Hindlimb muscle (tissue), 1 donor: ENCODE measurements at regions not wholly inside any gene's neighbourhood (a gene's known extent, or its start where the extent isn't known, plus 50 kb on each side); places are given as distances from the start of the nearest gene placed in this dataset.
"Not testable (repeated sequence)": the region's sequence is repeated elsewhere in the genome, so short reads cannot be mapped to it uniquely, and the experiment has no call there.

Source experiments
- DNase-seq: peaks from one replicate; pipeline ENCODE4 v3.0.0-alpha.2; 2013

DNA sequence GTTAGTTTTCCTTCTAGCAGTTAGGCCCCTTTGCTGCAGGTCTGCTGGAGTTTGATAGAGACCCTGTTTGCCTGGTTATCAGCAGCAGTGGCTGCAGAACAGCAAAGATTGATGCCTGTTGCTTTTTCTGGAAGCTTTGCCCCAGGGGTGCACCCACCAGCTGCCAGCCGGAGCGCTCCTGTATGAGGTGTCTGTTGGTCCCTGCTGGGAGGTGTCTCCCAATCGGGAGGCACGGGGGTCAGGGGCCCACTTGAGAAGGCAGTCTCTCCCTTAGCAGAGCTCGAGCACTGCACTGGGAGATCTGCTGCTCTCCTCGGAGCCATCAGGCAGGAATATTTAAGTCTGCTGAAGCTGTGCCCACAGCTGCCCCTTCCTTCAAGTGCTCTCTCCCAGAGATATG, 825.3 kb upstream of the GRM7 start:
- no peak for DNase-seq

DNA sequence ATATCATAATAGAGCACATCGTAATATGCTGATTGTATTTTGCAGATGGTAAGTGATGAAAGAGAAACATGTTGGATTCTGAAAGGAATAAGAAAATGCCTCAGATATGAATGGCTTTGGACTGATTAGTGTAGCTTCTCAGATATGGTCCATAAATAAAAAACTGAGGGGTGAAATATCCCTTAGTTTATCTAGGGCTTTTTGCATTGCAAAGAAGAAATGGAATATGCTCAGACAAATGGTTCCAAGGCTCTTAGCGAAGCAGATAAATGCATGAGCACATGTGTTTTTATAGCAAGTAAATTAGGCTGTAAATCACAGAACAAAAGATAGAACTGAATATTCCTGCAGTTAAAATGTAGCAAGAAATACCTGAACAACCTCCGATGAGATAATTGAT, 820.9 kb upstream of the GRM7 start:
- DNase-seq, result no peak

DNA sequence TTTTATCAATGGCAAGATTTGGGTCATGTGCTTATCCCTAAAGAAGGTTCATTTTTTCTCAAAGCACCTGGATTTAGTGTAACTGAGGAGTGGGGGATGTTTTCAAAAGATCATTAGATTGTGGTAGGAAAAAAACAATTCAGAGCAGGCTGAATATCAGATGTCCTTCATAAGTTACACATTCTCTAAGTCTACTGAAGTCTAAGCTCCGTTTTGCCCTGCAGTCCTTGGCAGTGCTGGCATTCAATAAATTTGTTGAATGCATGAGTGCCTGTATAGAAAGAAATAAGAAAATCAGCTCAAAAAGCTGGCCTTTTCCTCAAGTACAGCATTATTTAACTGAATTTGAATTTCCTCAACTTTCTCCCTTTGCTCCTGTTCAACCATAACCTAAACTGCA, 819.0 kb upstream of the GRM7 start:
- DNase-seq, result no peak

DNA sequence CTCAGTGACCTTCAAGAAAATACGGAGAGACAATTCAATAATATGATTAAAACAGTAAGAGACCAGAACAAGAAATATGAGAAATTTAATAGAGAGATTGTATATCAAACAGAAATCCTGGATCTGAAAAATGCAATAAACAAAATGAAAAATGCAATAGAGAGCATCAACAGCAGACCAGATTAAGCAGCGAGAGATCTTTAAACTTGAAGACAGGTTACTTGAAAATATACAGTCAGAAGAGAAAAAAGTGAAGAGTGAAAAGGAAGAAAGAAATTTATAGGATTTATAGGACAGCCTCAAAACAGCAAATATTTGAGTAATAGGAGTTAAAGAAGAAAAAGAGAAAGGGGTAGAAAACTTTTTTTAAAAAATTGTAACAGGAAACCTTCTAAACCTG, 813.9 kb upstream of the GRM7 start:
- no peak for DNase-seq

DNA sequence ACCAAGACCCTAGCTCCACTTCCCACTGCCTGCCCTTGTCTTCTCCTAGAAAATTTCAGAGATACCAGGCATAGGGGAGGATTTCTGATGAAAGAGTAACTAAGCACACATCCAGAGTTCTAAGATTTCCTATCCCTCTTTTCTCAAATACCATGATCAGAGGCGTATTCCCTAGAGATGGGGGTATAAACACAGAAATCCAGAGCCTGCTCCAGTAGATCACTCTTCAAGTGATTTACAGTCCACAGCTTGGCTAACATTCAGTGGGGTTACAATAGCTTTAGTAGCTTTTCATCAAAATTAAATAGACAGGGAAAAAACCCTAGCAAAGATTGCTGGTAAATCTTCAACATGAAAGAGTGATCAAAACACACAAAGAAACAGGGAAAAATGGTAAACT, 800.7 kb upstream of the GRM7 start:
- no peak for DNase-seq

- DNase-seq, result no peak
These were observed 798.4 kb upstream of the GRM7 start for GRCh38 chr3:6062261-6063187.

DNA sequence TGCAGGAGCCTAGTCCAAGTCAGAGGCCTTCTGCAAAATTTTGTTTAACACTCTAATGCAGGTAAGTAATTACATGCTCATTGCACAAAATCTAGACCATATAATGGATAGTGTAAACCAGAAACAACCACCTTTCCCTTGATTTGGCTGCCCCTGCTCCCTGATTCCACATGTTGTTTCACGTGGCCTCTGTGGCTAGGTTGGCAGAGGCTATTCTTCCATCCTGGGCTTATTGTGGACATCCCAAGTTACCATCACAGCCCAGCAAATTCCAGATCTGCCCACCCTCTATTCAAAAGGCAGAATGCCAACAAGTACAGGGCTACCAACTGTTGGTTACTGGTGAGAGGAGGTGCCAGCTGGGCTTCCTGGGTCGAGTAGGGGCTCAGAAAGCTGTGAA, 794.5 kb upstream of the GRM7 start:
- DNase-seq, result no peak

GRCh38 chr3:6066868-6067578, 793.9 kb upstream of the GRM7 start:
- not testable (repeated sequence) for DNase-seq

- no peak for DNase-seq
These were observed 786.0 kb upstream of the GRM7 start for GRCh38 chr3:6074952-6075351.

DNA sequence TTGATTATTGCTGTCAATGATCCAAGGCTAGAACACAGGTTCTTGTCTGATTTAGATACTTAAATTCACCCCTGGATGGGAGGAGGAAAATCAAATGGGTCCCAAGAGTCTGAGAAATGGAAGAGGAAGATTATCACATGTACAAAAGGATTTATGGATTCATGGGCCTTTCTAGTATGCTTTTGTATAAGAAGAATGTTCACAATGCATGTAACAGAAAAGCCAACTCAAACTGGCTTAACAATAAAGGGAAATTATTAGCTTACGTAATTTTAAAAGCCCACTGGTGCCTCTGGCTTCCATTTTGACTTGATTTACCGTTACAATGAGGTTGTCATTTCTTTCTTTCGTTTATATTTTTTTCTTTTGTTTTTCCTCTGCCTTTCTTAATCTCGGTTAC, 782.5 kb upstream of the GRM7 start:
- no peak for DNase-seq

DNA sequence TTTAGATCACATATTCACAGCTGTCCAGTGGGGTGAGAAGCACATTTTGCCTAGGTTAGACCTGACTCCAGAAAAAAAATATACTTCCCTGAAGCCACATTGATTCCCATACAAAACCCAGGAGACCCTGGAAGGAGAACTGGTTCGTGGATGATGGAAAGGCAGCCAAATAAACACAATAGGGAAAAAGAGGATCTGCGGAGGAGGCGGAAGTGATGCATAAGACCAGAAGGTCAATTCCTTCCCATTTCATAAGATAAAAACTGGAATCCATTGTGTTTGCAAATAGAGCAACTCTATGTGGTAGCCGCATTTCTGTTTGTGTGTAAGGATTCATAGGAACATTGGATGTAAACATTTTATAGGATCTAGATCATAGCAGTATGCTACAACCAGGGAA, 781.9 kb upstream of the GRM7 start:
- DNase-seq, result peak; percentile 56

GRCh38 chr3:6079561-6080179, 781.2 kb upstream of the GRM7 start:
- peak; percentile 54 for DNase-seq

GRCh38 chr3:6088433-6088832, 772.5 kb upstream of the GRM7 start:
- DNase-seq, result no peak

- DNase-seq, result no peak
These were observed 771.1 kb upstream of the GRM7 start for GRCh38 chr3:6089780-6090179.

DNA sequence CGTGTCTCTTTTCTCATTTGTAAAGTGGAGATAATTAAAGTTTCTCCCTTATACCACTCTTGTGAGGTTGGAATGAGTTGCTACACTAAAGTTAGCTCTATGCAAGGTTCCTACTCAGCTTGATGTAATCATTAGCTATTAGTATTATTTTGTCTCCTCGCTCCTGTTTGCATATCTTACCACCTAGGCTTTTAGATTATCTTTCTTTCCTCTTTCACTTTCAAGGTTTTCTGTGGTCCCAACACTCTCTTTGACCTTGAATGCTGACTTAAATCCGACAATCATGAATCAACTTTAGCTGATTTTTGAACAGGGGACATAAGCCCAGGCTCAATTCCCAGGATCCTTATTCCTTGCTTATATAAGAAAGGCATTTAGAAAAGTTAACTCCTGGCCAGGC, 769.7 kb upstream of the GRM7 start:
- DNase-seq, result no peak

GRCh38 chr3:6095006-6095405, 765.9 kb upstream of the GRM7 start:
- no peak for DNase-seq

DNA sequence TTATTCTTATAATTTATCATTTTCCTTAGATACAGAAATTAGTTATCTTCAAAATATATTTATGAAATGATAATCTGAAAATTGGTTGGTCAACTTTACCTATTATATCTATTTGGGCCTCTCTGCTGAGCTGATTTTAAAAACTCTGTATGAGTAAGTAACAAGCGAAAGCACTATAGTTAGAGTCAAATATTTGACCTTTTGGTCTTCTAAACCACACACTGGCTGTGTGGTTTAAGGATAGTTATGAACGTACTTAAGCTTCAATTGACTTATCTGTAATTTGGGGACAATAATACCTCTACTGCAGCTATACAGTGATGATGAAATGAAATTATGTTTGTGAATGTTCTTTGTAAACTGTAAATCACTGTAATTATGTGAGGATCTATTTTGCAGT, 763.9 kb upstream of the GRM7 start:
- no peak for DNase-seq

GRCh38 chr3:6097556-6097955, 763.4 kb upstream of the GRM7 start:
- DNase-seq, result no peak

- no peak for DNase-seq
These were observed 762.3 kb upstream of the GRM7 start for GRCh38 chr3:6098516-6099157.

DNA sequence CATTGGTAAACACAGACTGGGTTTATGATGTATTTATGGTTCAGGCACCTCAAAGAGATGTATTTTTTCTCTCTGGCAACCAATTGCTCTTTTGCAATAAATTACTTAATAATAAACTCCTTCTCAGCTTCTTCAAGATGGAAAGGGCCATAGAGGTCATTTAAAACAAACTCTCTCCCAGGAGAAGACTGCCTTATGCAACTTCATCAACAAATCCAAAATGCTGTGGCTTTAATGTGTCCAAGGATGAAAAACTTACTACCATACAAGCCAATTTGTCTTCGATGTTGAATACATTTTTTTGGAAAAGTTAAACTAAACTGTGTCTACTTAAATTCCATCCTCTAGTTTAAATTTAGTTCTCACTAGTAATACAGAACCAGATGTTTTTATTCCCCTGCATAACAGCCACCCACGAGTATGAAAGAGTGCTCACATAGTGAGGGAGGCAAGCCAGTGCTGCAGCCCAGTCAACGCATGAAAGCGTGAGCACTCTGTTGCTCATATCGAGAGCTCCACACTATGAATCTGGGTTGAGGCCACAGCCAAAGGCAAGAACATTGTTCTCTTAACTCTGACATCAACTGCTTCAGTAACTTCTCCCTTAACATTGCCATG, 761.3 kb upstream of the GRM7 start:
- peak; percentile 63 for DNase-seq

DNA sequence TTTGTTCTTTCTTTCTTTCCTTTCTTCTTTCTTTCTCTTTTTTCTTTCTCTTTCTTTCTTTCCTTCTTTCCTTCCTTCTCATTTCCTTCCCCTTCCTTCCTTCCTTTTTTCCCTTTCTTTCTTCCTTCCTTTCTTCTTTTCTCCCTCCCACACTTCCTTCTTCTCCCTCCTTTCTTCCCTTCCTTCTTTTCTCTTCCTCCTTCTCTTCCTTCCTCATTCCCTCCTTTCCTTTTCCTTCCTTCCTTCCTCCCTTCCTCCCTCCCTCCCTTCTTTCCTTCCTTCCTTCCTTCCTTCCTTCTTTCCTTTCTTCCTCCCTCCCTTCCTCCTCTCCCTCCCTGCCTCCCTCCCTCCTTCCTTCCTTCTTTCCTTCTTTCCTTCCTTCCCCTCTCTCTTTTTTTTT, 755.7 kb upstream of the GRM7 start:
- DNase-seq, result no peak

GRCh38 chr3:6108957-6109356, 752.0 kb upstream of the GRM7 start:
- no peak for DNase-seq

GRCh38 chr3:6110451-6110850, 750.5 kb upstream of the GRM7 start:
- DNase-seq, result no peak
